Vagina (tissue), 2 donors: ENCODE measurements at regions not wholly inside any gene's neighbourhood (a gene's known extent, or its start where the extent isn't known, plus 50 kb on each side); places are given as distances from the start of the nearest gene placed in this dataset.

ENCODE experiments used
- DNase-seq, 2 donors: peaks; one replicate each; pipeline ENCODE4 v3.0.0-alpha.2; 2017; ENCODE audit errors: extremely low spot score in 2 of 2
- H3K27ac ChIP-seq: fragments of 200-600 bp; sonication (generic); one replicate; pipeline ENCODE4 v1.5.1; 2019
- H3K27me3 ChIP-seq: fragments of 200-600 bp; sonication (generic); one replicate; pipeline ENCODE4 v1.5.1; 2019
- H3K36me3 ChIP-seq, 2 donors: fragments of 200-600 bp; sonication (generic); one replicate each; pipeline ENCODE4 v1.5.1; 2017 to 2019
- H3K4me1 ChIP-seq: fragments of 200-600 bp; sonication (generic); one replicate; pipeline ENCODE4 v1.5.1; 2019
- H3K4me3 ChIP-seq, 2 donors: fragments of 200-600 bp; sonication (generic); 1 replicate in 1 of 2; 2 replicates in 1 of 2; pipeline ENCODE4 v1.5.1; 2016 to 2019
- H3K9me3 ChIP-seq: fragments of 200-600 bp; sonication (generic); one replicate; pipeline ENCODE4 v1.5.1; 2019
- CTCF ChIP-seq, 3 experiments: fragments of 450-650 bp in 2 of 3; fragments of 200-600 bp in 1 of 3; sonication (generic) in 1 of 3; IDR thresholded peaks; one replicate each; pipeline ENCODE4 v1.5.1; 2017 to 2019; ENCODE audit warnings: antibody characterized with exemption in 3 of 3, mild to moderate bottlenecking in 2 of 3, moderate library complexity in 2 of 3
- POLR2A ChIP-seq, 2 donors: fragments of 450-650 bp; IDR thresholded peaks; one replicate each; pipeline ENCODE4 v1.6.1; 2017; ENCODE audit warnings: antibody characterized with exemption in 2 of 2, mild to moderate bottlenecking in 2 of 2, moderate library complexity in 2 of 2
- POLR2AphosphoS5 ChIP-seq, 2 donors: sonication (generic); formaldehyde crosslinking; IDR thresholded peaks; one replicate each; pipeline ENCODE4 v1.9.0; 2017; ENCODE audit warnings: antibody characterized with exemption in 2 of 2, mild to moderate bottlenecking in 2 of 2, low read depth in 1 of 2; ENCODE audit not compliant: insufficient read depth in 1 of 2
- intact Hi-C: fragments of 100-400 bp; cut with DNase I; formaldehyde crosslinking; loops from one replicate; pipeline ENCODE4 v1.15.1; 2023

GRCh38 chrX:39196192-39197102 is 395.2 kb downstream of the MID1IP1 start:
- no peaks in the 10 kb centered on the region for H3K9me3 ChIP-seq
- no peak for TF ChIP-seq POLR2AphosphoS5 (IDR thresholded peaks at IDR 0.05; ENCODE audit: insufficient read depth in 1 of 2, low read depth in 1 of 2)
- TF ChIP-seq POLR2A (IDR thresholded peaks at IDR 0.05), result no peak
- TF ChIP-seq CTCF (IDR thresholded peaks at IDR 0.05), result no peak
- intact Hi-C loops, result no loop called here
- DNase-seq, result no peak
- no peaks in the 10 kb centered on the region for H3K4me1 ChIP-seq
- no peaks in the 10 kb centered on the region for H3K27me3 ChIP-seq
- H3K27ac ChIP-seq, result no peak overlapping the region
- no peak overlapping the region for H3K4me3 ChIP-seq
- H3K36me3 ChIP-seq, result no peaks in the 10 kb centered on the region

GRCh38 chrX:39199429-39199828 is 398.2 kb downstream of the MID1IP1 start:
- no peak overlapping the region for H3K4me3 ChIP-seq
- DNase-seq, result no peak
- H3K9me3 ChIP-seq, result no peaks in the 10 kb centered on the region
- no peaks in the 10 kb centered on the region for H3K36me3 ChIP-seq
- no peaks in the 10 kb centered on the region for H3K27me3 ChIP-seq
- no peak for TF ChIP-seq POLR2A (IDR thresholded peaks at IDR 0.05)
- TF ChIP-seq CTCF (IDR thresholded peaks at IDR 0.05), result no peak
- no peak for TF ChIP-seq POLR2AphosphoS5 (IDR thresholded peaks at IDR 0.05; ENCODE audit: insufficient read depth in 1 of 2, low read depth in 1 of 2)
- no peaks in the 10 kb centered on the region for H3K4me1 ChIP-seq
- no peak overlapping the region for H3K27ac ChIP-seq
- intact Hi-C loops, result no loop called here

- Histone ChIP-seq H3K4me1 (no peaks in the 10 kb centered on the region), H3K27me3 (no peaks in the 10 kb centered on the region), H3K4me3 (no peak overlapping the region), H3K27ac (no peak overlapping the region), H3K36me3 (no peaks in the 10 kb centered on the region), H3K9me3 (no peaks in the 10 kb centered on the region)
- no peak for TF ChIP-seq POLR2AphosphoS5 (IDR thresholded peaks at IDR 0.05; ENCODE audit: insufficient read depth in 1 of 2, low read depth in 1 of 2)
- TF ChIP-seq POLR2A (IDR thresholded peaks at IDR 0.05), result no peak
- TF ChIP-seq CTCF (IDR thresholded peaks at IDR 0.05), result no peak
- no peak for DNase-seq
- intact Hi-C loops, result no loop called here
Measured at GRCh38 chrX:39201305-39201990, 400.2 kb downstream of the MID1IP1 start.

DNA sequence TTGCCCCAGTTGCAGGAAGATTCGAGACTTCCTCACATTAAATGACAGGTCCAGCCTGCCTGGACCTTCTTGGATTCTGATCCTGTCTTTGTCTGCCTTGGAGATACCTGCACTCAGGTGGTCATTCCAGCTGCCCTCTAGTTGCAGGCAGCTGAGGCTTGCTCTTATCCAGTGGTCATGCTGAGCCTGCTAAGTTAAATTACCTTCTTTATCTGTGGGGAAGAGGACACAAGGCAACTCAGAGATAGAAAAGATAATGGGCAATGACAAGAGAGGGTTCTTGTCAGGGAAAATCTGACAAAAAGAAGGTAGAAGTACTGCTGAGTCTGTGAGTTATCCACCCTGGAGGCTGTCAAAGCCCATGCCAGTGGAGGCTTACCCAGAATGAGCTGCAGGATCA is 401.4 kb downstream of the MID1IP1 start:
- Histone ChIP-seq H3K27me3 (no peaks in the 10 kb centered on the region), H3K4me1 (no peaks in the 10 kb centered on the region), H3K4me3 (no peak overlapping the region), H3K36me3 (no peaks in the 10 kb centered on the region), H3K27ac (no peak overlapping the region), H3K9me3 (no peaks in the 10 kb centered on the region)
- TF ChIP-seq CTCF (IDR thresholded peaks at IDR 0.05), result no peak
- intact Hi-C loops, result no loop called here
- no peak for DNase-seq

GRCh38 chrX:39203427-39203826 is 402.2 kb downstream of the MID1IP1 start:
- Histone ChIP-seq H3K36me3 (no peaks in the 10 kb centered on the region), H3K27ac (no peak overlapping the region), H3K9me3 (no peaks in the 10 kb centered on the region), H3K27me3 (no peaks in the 10 kb centered on the region), H3K4me3 (no peak overlapping the region), H3K4me1 (no peaks in the 10 kb centered on the region)
- intact Hi-C loops, result no loop called here
- TF ChIP-seq POLR2AphosphoS5 (IDR thresholded peaks at IDR 0.05; ENCODE audit: insufficient read depth in 1 of 2, low read depth in 1 of 2) (no peak), POLR2A (IDR thresholded peaks at IDR 0.05) (no peak), CTCF (IDR thresholded peaks at IDR 0.05) (no peak)
- no peak for DNase-seq
